CD4-positive, alpha-beta memory T cell (primary cell): ENCODE measurements at regions not wholly inside any gene's neighbourhood (a gene's known extent, or its start where the extent isn't known, plus 50 kb on each side); places are given as distances from the start of the nearest gene placed in this dataset.

Experiments used
- CTCF ChIA-PET: fragments of 350-600 bp; sonication (Branson Sonifier 250); formaldehyde crosslinking; loops from one replicate; lab custom pipeline; 2021; ENCODE audit warnings: inconsistent platforms; ENCODE audit not compliant: partially characterized antibody; lab: Charles Lee
- POLR2A ChIA-PET: fragments of 350-600 bp; sonication (Branson Sonifier 250); formaldehyde crosslinking; loops from one replicate; lab custom pipeline; 2021; ENCODE audit not compliant: partially characterized antibody; lab: Charles Lee
- DNase-seq, 5 donors: peaks; one replicate each; pipeline versions ENCODE4 v3.0.0 to v3.0.0-alpha.2; 2020 to 2022; ENCODE audit warnings: mixed read lengths in 1 of 5
- H3K27ac ChIP-seq: one replicate; pipeline ENCODE4 v1.7.0; 2013; ENCODE audit warnings: low read depth, low read length
- H3K27me3 ChIP-seq: 2 replicates; pipeline ENCODE4 v1.7.0; 2013; ENCODE audit warnings: mild to moderate bottlenecking, low read length, moderate library complexity; ENCODE audit not compliant: insufficient read depth
- H3K36me3 ChIP-seq: 2 replicates; pipeline ENCODE4 v1.7.0; 2013; ENCODE audit warnings: mild to moderate bottlenecking, low read length, moderate library complexity; ENCODE audit not compliant: insufficient read depth
- H3K4me1 ChIP-seq: 2 replicates; pipeline ENCODE4 v1.7.0; 2013; ENCODE audit warnings: mild to moderate bottlenecking, low read length, moderate library complexity; ENCODE audit not compliant: insufficient read depth
- H3K4me3 ChIP-seq, 2 donors: one replicate each; pipeline ENCODE4 v1.7.0; 2013; ENCODE audit warnings: low read length in 2 of 2, mild to moderate bottlenecking in 1 of 2
- H3K9me3 ChIP-seq, 2 donors: one replicate each; pipeline ENCODE4 v1.7.0; 2013; ENCODE audit warnings: low read length in 2 of 2, control low read depth in 1 of 2; ENCODE audit not compliant: control insufficient read depth in 1 of 2
- H3K27ac Mint-ChIP-seq, 7 donors: one replicate each; pipeline ENCODE4 v1.8.0; 2020 to 2021; ENCODE audit warnings: mixed read lengths in 7 of 7, mild to moderate bottlenecking in 6 of 7, inconsistent platforms in 3 of 7, moderate library complexity in 3 of 7
- H3K27me3 Mint-ChIP-seq, 2 donors: one replicate each; pipeline ENCODE4 v1.8.0; 2020 to 2021; ENCODE audit warnings: mixed read lengths in 2 of 2
- H3K36me3 Mint-ChIP-seq, 2 donors: one replicate each; pipeline ENCODE4 v1.8.0; 2020 to 2021; ENCODE audit warnings: mixed read lengths in 2 of 2, inconsistent platforms in 1 of 2, mild to moderate bottlenecking in 1 of 2
- H3K4me1 Mint-ChIP-seq, 4 donors: one replicate each; pipeline ENCODE4 v1.8.0; 2020 to 2021; ENCODE audit warnings: mixed read lengths in 4 of 4, mild to moderate bottlenecking in 1 of 4
- H3K4me3 Mint-ChIP-seq, 8 donors: one replicate each; pipeline ENCODE4 v1.8.0; 2020 to 2021; ENCODE audit warnings: mixed read lengths in 8 of 8, mild to moderate bottlenecking in 7 of 8, moderate library complexity in 6 of 8, inconsistent platforms in 3 of 8
- H3K9me3 Mint-ChIP-seq, 8 donors: one replicate each; pipeline ENCODE4 v1.8.0; 2020 to 2021; ENCODE audit warnings: mixed read lengths in 8 of 8, mild to moderate bottlenecking in 5 of 8, inconsistent platforms in 3 of 8, moderate library complexity in 1 of 8
- intact Hi-C: fragments of 100-400 bp; cut with micrococcal nuclease; formaldehyde crosslinking; loops from one replicate; pipeline ENCODE4 v1.15.1; 2023

DNA sequence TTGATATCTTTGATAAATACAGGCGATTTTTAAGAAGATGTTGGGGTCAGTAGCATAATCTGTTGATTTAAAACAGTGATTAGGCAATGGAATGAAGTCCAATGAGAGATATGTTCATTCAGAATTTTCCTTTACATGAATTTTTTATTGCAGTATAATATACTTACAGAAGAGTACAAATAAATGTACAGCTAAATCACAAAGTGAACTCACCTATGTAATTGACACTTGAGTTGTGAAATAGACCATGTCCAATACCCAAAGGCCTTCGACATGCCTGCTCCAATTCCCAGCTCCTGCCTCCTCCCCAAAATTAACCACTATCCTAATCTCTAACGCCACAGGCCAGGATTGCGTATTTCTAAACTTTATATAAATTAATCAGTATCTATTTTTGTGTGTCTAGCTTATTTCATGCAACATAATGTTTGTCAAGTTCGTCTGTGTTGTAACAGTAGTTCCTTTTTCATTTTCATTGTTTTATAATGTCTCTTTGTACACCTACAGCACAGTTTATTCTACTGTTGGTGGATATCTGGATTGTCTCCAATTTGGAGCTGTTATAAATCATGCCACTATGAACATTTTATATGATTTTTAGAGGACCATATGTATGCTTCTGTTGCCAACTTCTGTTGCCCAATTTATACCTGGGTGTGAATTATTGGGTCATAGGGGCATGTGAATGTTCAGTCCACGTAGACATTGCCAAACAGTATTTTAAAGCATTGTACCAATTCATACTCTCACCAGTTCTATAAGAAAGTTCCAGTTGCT, 208.3 kb downstream of the TLE1 start:
- H3K27ac Mint-ChIP-seq: no peak overlapping the region
- POLR2A ChIA-PET: no interaction called here

DNA sequence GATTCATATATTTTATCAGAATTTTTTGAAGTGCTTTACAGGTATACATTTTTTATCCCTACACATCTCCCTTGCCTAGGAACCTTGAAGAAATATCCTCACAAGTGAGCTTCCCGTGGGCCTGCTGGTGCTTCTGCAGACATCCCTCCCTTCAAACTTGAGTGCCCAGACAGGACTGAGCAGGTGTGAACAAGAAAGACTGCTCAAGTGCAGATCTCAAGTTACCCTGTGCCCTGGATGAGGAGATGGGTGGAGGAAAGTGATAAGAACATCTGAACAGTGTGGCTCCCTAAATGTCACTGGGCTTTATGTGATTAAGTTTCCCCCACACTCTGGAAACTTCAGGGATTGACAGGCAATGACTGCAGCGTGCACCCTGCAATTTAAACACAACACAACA, 209.8 kb downstream of the TLE1 start:
- intact Hi-C loops: no loop called here
- no peak for DNase-seq
- CTCF ChIA-PET: no interaction called here
- Histone ChIP-seq H3K36me3 (no peaks in the 10 kb centered on the region), H3K9me3 (no peaks in the 10 kb centered on the region), H3K27me3 (no peaks in the 10 kb centered on the region), H3K4me3 (no peak overlapping the region), H3K27ac (no peak overlapping the region), H3K4me1 (no peaks in the 10 kb centered on the region)
- Mint-ChIP-seq H3K27me3 (peaks cover 0 to 1% of the 10 kb centered on the region in 2 donors), H3K27ac (no peak overlapping the region), H3K9me3 (peaks cover 0 to 7% (median 3%) of the 10 kb centered on the region in 8 donors), H3K36me3 (no peaks in the 10 kb centered on the region), H3K4me3 (no peak overlapping the region), H3K4me1 (no peaks in the 10 kb centered on the region)
- POLR2A ChIA-PET: no interaction called here

More for the DNA sequence above, 208.3 kb downstream of the TLE1 start:
- intact Hi-C loops: no loop called here
- Histone ChIP-seq H3K4me3 (no peak overlapping the region), H3K27ac (no peak overlapping the region), H3K36me3 (no peaks in the 10 kb centered on the region), H3K27me3 (no peaks in the 10 kb centered on the region), H3K9me3 (no peaks in the 10 kb centered on the region), H3K4me1 (no peaks in the 10 kb centered on the region)
- Mint-ChIP-seq H3K4me1 (no peaks in the 10 kb centered on the region), H3K9me3 (peaks cover 0 to 7% (median 3%) of the 10 kb centered on the region in 8 donors), H3K4me3 (no peak overlapping the region), H3K36me3 (no peaks in the 10 kb centered on the region), H3K27me3 (peaks cover 0 to 1% of the 10 kb centered on the region in 2 donors)
- no peak for DNase-seq
- CTCF ChIA-PET: no interaction called here

DNA sequence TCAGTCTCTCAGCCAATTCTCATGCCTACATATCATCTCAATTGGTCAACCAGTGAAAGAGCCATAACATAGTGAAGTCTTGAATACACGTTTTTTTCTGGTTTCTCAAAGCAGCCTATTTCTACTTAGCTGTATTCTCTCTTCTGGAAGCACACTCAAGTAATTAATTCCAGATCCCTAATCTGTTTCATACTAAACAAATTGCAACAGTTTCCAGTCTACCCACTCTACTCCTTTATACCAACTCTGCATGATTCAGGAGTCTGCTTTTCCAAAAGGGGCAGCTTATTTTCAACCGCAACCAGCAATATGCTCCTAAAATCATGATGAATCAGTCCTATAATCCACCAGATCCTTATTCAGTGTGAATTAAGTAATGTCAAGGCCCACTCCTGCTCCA, 211.7 kb downstream of the TLE1 start:
- H3K9me3 ChIP-seq: no peaks in the 10 kb centered on the region
- H3K27me3 ChIP-seq: no peaks in the 10 kb centered on the region
- H3K36me3 ChIP-seq: no peaks in the 10 kb centered on the region
- peaks cover 0 to 9% (median 3%) of the 10 kb centered on the region in 8 donors for H3K9me3 Mint-ChIP-seq
- no peak for DNase-seq
- H3K36me3 Mint-ChIP-seq: no peaks in the 10 kb centered on the region
- no peak overlapping the region for H3K4me3 ChIP-seq
- peaks cover 0 to 1% of the 10 kb centered on the region in 2 donors for H3K27me3 Mint-ChIP-seq
- ChIA-PET CTCF (no interaction called here), POLR2A (no interaction called here)
- intact Hi-C loops: no loop called here
- no peaks in the 10 kb centered on the region for H3K4me1 Mint-ChIP-seq
- no peak overlapping the region for H3K4me3 Mint-ChIP-seq
- H3K27ac ChIP-seq: no peak overlapping the region
- no peak overlapping the region for H3K27ac Mint-ChIP-seq
- no peaks in the 10 kb centered on the region for H3K4me1 ChIP-seq

DNA sequence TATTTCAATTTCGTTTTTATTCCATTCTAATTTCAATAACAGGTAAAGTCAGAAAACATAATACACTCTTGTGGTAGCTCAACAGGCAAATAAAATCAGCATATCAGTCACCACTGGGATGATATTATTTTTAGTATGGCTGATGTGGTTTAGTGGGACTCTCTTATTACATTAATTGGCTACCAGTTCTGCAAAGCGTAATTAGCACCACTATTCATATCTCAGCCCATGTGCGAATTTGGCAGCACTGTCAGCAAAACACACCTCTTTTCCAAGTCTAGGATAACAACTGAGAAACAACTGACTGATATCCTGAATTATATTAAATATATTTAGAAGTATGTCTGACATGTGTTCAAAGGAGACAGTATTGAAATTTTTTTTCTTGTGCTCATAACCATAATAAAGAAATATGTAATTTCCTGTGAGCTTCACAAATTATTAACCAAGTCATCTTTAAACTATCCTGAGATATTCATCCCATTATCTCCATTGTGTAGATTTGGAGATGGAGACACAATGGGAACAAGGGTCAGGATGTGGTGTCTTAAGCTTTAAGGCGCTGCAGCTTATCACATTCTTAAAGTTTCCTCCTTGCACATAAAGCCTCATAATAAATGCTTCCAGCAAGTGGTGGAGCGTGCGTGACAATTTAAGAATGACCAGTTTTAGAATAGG, 212.4 kb downstream of the TLE1 start:
- H3K27ac Mint-ChIP-seq: no peak overlapping the region
- Histone ChIP-seq H3K4me1 (no peaks in the 10 kb centered on the region), H3K27ac (no peak overlapping the region), H3K27me3 (no peaks in the 10 kb centered on the region), H3K4me3 (no peak overlapping the region), H3K36me3 (no peaks in the 10 kb centered on the region), H3K9me3 (no peaks in the 10 kb centered on the region)
- intact Hi-C loops: no loop called here
- no peak for DNase-seq
- H3K4me3 Mint-ChIP-seq: no peak overlapping the region
- ChIA-PET CTCF (no interaction called here), POLR2A (no interaction called here)
- peaks cover 0 to 1% of the 10 kb centered on the region in 2 donors for H3K27me3 Mint-ChIP-seq
- H3K36me3 Mint-ChIP-seq: no peaks in the 10 kb centered on the region
- peaks cover 0 to 9% (median 3%) of the 10 kb centered on the region in 8 donors for H3K9me3 Mint-ChIP-seq
- H3K4me1 Mint-ChIP-seq: no peaks in the 10 kb centered on the region

DNA sequence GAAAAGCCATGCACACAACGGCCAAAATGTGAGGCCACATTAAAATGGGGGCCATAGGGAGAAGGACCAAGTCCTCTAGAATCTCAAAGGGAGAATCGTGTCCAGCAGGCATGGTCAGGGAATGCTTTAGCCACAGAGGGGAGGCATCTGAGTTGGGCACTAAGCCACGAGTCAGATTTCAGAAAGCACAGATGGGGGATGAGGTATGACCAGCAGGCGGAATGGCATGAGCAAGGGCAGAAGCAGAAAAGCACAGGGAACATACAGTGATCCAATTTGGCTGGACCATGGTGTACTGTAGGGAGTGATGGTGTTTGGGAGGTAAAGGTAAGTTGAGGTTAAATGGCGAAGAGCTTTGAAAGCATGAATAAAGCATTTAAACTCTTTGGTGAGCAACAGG, 214.6 kb downstream of the TLE1 start:
- Histone ChIP-seq H3K36me3 (no peaks in the 10 kb centered on the region), H3K27ac (no peak overlapping the region), H3K9me3 (no peaks in the 10 kb centered on the region), H3K4me3 (no peak overlapping the region), H3K4me1 (no peaks in the 10 kb centered on the region), H3K27me3 (no peaks in the 10 kb centered on the region)
- Mint-ChIP-seq H3K36me3 (no peaks in the 10 kb centered on the region), H3K4me1 (no peaks in the 10 kb centered on the region), H3K4me3 (no peak overlapping the region), H3K27ac (no peak overlapping the region), H3K9me3 (peaks cover 0 to 7% (median 2%) of the 10 kb centered on the region in 8 donors), H3K27me3 (no peaks in the 10 kb centered on the region)
- DNase-seq: no peak
- ChIA-PET CTCF (no interaction called here), POLR2A (no interaction called here)
- intact Hi-C loops: no loop called here

GRCh38 chr9:81474125-81474524, 215.2 kb downstream of the TLE1 start:
- Histone ChIP-seq H3K27ac (no peak overlapping the region), H3K4me3 (no peak overlapping the region), H3K4me1 (no peaks in the 10 kb centered on the region), H3K36me3 (no peaks in the 10 kb centered on the region), H3K27me3 (no peaks in the 10 kb centered on the region), H3K9me3 (no peaks in the 10 kb centered on the region)
- intact Hi-C loops: no loop called here
- POLR2A ChIA-PET: no interaction called here
- no peak overlapping the region for H3K27ac Mint-ChIP-seq
- H3K4me3 Mint-ChIP-seq: no peak overlapping the region
- H3K27me3 Mint-ChIP-seq: no peaks in the 10 kb centered on the region
- H3K4me1 Mint-ChIP-seq: no peaks in the 10 kb centered on the region
- CTCF ChIA-PET: no interaction called here
- H3K9me3 Mint-ChIP-seq: peaks cover 0 to 11% (median 2%) of the 10 kb centered on the region in 8 donors
- H3K36me3 Mint-ChIP-seq: no peaks in the 10 kb centered on the region
- DNase-seq: no peak

DNA sequence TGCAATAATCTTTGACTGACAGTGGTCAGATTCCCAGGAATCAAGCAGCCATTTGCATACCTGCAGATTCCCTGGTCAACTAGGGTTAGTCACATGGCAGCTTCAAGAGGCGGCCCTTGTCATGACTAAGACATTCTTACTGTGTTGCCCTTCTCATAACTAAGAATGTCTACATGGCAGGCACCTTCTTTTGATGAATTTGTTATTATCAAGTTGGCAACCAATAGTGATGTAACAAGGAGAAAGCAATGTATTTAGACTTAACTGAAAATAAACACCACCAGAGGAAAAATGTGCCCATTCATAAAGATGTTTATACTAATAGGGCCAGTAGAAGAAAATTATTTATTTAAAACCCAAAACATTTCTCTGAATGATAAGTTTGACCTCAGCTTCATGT, 215.6 kb downstream of the TLE1 start:
- H3K27me3 ChIP-seq: no peaks in the 10 kb centered on the region

More for the DNA sequence above, 215.6 kb downstream of the TLE1 start:
- H3K27ac Mint-ChIP-seq: no peak overlapping the region
- no peaks in the 10 kb centered on the region for H3K9me3 ChIP-seq
- CTCF ChIA-PET: no interaction called here
- H3K27me3 Mint-ChIP-seq: no peaks in the 10 kb centered on the region
- intact Hi-C loops: no loop called here
- H3K9me3 Mint-ChIP-seq: peaks cover 0 to 11% (median 2%) of the 10 kb centered on the region in 8 donors
- no peak overlapping the region for H3K4me3 Mint-ChIP-seq
- H3K36me3 ChIP-seq: no peaks in the 10 kb centered on the region
- POLR2A ChIA-PET: no interaction called here
- no peaks in the 10 kb centered on the region for H3K4me1 Mint-ChIP-seq
- no peak overlapping the region for H3K4me3 ChIP-seq
- H3K36me3 Mint-ChIP-seq: no peaks in the 10 kb centered on the region
- DNase-seq: no peak
- H3K27ac ChIP-seq: no peak overlapping the region
- no peaks in the 10 kb centered on the region for H3K4me1 ChIP-seq
